T-helper 22 cell (primary cell): ENCODE measurements at regions not wholly inside any gene's neighbourhood (a gene's known extent, or its start where the extent isn't known, plus 50 kb on each side); places are given as distances from the start of the nearest gene placed in this dataset.

Source experiments
- DNase-seq: peaks from one replicate; pipeline ENCODE4 v3.0.0-alpha.2; 2020; ENCODE audit warnings: low read depth

DNA sequence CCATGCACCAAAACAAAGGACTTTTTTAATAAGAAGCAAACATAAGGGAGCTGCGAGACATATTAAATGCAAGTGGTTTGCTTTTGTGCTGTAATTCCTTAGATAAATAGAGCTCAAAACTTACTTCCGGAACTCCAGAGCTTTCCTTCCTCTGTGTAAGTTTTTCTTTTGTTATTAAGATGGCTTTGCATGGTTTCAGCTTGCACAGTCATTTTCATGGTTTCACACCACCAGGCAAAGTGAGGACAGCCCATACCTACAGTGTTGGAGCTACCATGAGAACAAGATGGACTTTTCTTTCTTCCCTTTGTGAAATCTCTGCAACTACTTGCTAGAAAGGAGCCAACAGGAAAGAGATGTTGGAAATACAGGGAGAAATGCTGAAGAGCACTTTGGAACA lies 368.0 kb downstream of the SETD4 start:
- no peak for DNase-seq

GRCh38 chr21:35690436-35690835 lies 369.9 kb downstream of the SETD4 start:
- no peak for DNase-seq

DNA sequence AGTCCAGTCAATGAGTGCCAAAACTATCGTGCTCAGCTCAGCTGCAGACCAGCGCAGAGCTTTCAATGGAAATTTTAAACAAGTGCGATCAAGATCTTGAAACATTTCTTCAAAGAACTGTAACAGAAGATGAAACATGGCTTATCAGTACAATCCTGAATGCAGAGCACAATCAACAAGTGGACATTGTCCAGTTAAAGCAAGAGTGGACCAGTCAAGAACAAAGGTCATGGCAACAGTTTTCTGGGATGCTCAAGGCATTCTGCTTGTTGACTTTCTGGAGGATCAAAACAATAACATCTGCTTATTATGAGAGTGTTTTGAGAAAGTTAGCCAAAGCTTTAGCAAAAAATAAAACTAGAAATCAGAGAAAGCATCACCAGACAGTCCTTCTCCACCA lies 374.2 kb downstream of the SETD4 start:
- no peak for DNase-seq

GRCh38 chr21:35683664-35684304 lies 376.5 kb downstream of the SETD4 start:
- no peak for DNase-seq

- no peak for DNase-seq
These were observed 377.3 kb downstream of the SETD4 start for GRCh38 chr21:35682904-35683549.

- DNase-seq = no peak
These were observed 378.4 kb downstream of the SETD4 start for GRCh38 chr21:35681946-35682345.

GRCh38 chr21:35679076-35679475 lies 381.2 kb downstream of the SETD4 start:
- DNase-seq = no peak

DNA sequence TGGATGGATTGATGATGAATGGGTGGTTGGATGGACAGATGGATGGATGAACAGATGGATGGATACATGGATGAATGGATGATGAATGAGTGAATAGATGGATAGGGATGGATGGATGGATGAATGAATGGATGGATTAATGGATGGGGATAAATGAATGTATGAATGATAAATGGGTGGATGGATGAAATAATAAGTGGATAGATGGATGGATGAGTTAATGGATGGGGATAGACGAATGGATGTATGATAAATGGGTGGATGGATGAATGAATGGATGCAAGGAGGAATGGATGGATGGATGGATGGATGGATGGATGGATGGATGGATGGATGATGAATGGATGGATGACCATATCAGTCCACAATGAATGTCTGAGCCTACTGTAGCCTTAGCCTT lies 381.9 kb downstream of the SETD4 start:
- DNase-seq = no peak

DNA sequence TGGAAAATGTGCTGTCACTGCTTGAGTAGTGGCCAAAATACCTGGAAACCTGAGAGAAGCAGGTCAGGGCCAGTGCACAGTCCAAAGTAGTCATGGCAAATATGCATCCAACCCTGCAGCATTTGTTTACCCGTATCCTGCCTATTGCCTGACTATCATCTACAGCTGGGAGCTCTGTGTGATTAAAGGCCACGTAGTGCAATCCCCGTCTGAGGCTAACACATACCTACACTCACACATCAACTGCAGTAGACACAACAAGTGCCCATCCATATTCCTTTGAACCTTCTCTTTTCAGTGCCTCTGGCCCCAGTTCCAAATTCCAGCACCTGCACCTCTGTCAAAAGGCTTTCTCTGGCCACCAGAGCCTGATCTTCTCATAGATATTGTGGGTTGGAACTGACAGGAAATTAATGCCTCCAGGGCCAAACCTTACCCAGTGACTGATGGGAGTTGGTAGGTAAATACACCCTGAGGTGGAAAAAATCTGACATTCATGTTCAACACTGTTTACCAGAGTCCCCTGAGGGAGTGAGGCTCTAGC lies 383.0 kb downstream of the SETD4 start:
- DNase-seq = no peak

DNA sequence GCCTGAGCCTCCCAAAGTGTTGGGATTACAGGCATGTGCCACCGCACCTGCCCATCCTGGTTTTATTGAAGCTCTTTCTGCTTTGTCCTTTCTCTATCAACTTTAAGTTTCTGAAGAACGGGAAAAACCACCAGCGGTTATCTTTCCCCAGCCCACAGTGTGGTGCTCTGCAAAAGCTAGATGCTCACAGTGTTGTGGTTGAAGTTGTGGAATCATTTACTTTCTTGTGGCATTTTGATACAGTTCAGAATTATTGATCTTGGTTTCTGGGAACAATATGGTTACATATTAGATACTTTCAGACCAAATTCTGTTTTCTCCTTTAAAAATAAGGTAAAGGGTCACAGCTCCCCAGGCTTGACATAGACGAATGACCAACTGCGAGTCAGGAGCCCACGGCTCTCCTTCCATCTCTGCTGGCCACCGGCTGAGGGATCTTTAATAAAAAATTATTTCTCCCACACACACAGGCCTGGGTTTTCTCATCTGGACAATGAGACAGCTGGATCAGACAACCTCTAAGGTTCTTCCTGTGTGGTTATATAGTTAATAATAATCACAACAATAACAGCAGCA lies 385.3 kb downstream of the SETD4 start:
- no peak for DNase-seq

GRCh38 chr21:35674091-35674671 lies 386.1 kb downstream of the SETD4 start:
- DNase-seq = no peak

- DNase-seq = no peak
These were observed 388.0 kb downstream of the SETD4 start for GRCh38 chr21:35672313-35672712.

- no peak for DNase-seq
These were observed 395.6 kb downstream of the SETD4 start for GRCh38 chr21:35664683-35665082.

- DNase-seq = no peak
These were observed 396.3 kb downstream of the SETD4 start for GRCh38 chr21:35663856-35664606.

GRCh38 chr21:35658242-35658641 lies 402.1 kb downstream of the SETD4 start:
- no peak for DNase-seq

DNA sequence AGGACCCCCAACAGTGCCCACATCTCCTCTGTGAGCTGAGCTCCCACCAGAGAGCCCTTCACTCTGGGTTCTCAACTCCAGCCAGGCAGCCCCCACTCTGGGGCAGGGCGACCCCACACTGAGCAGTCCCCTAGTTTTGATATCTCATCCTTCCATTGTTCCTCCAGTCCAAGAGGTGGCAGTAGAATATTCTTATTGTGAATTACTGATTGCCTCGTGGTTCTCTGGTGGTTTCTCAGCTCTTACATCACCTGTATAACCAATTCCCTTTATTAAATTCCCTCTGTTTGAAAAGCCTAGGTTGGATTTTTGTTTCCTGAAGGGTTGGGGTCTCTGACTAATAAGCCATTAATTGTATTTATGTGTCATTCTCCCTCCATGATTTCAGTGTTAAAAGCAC lies 407.5 kb downstream of the SETD4 start:
- DNase-seq = no peak

DNA sequence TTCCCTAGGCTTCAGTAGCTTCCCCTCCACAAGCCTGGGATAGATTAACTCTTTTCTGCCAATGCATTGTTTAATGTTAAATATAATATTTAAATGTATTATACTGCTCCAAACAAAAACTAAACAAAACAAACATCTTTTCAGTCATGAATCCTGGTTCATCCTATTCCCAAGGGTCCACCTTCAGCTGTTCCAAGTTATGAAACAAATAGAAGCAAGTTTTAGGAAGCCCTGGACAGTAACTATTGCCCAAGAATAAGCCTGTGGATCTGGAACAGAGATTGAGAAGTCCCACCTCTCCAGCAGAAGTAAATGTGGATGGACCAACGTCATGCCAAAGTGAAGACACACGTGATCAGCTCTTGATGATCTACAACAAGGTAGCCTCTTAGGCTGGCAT lies 408.1 kb downstream of the SETD4 start:
- DNase-seq = no peak

DNA sequence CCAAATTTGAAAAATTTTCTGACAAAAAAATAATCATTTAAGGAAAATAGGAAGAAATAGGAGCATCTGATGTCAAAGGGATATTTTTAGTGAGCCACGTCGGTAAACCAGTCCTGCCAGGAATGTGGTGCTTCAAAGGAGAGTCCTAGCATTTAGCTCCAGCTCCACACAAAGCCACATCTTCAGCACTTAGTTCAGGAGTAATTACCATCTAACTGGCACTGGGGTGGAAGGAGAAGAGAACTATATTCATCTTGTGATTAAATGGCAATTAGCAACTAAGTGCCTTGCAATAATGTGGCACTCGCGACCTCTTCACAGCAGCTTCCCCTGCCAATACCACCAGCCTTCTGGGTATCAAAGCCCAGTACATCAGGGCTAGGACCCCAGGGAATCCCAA lies 409.1 kb downstream of the SETD4 start:
- DNase-seq = no peak

DNA sequence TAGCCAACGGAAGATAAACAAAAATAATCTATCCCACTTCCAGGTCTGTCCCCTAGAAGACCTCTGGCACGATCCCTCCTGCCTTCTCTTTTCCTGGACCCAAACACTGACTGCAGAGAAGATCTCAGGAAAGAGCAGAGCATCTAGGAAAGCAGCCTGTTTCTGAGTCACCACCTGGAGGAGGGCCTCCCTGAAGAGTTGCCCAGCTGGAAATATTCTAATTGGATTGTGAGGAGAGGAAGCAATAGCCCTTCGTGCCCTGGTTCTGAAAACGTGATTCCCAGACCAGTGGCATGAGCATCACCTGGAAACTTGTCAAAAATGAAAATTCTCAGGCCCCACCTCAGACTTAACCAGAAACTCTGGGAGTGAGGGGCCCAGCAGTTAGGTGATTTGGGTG lies 411.1 kb downstream of the SETD4 start:
- no peak for DNase-seq

DNA sequence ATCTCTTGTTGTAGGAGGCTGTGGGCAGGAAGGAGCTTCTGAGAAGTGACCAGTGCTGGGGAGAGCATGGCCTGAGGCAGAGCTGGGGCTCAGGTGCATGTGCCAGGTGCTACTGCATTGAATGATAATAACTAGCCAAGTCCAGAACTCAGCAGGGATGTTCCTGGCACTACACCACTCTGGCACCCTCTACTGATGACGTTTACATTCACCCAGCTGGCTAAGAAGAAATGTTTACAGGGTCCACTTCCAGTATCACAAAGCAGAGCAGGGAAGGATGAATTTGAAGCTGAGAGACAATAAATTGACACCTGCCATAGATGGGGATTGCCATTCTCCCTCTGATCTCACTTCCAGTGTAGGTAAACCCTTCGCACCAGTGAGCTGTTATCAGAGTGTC lies 411.8 kb downstream of the SETD4 start:
- DNase-seq = no peak

GRCh38 chr21:35646606-35647005 lies 413.7 kb downstream of the SETD4 start:
- DNase-seq = no peak

- DNase-seq = no peak
These were observed 414.3 kb downstream of the SETD4 start for GRCh38 chr21:35645991-35646390.
